HG02943 (cell line): ENCODE measurements at regions not wholly inside any gene's neighbourhood (a gene's known extent, or its start where the extent isn't known, plus 50 kb on each side); places are given as distances from the start of the nearest gene placed in this dataset.

Experiments
- ATAC-seq: cut with Tn5 transposase; IDR thresholded peaks from one replicate; pipeline ENCODE4 v1.9.1; 2021; ENCODE audit warnings: mild to moderate bottlenecking, low read depth, moderate library complexity; ENCODE audit not compliant: unreplicated experiment

DNA sequence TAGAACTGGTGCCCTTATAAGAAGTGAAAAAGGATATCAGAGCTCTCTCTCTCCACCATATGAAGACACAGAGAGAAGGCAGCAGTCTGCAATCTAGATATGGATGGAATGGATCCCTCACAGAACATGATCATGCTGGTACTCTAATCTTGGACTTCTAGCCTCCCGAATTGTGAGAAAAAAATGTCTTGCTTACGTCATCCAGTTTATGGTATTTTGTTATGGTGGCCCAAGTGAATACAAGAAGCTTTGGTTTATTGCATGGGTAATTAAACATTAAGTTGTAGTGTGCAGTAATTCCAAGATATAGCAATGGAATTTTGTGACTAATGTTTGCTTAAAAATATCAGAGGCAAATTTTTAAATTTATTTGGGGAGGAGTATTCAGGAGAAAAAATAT lies 1667.4 kb upstream of the SLC39A10 start:
- no peak for ATAC-seq

DNA sequence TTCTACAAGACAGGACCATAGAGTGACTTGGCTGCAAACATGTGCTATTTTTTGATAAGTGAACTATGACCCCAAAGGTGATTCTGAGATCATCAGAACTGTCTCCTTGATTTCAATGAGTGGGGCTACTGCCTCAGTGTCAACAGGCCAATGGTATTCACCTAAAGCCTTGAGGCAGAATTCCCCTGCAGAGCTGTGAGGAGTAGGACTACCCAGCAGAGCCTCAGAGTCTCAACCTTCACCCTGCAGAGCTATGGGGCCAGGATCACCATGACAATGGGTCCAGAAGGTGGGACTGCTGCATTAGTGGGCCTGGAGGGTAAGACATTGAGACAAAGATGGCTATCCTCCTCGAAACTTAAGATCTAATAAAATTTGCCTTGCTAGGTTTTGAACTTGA lies 1668.2 kb upstream of the SLC39A10 start:
- ATAC-seq, result no peak

DNA sequence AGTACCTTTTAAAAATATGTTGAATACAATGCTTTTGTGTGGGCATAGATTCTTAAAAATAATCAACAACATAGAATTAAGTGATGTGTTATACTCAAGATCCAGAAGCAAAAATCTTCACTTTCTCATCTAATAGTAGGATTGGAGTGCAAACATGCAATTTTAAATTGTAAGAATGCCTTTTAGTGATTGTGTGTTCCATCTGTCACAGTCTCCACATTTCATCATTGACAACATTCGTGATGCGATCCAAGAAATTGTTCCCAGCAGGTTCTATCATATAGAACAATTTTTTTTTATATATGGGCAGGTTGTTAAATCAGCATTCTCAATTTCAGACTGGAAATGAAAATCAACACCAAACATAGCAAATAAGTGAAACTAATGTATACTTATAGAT lies 1671.8 kb upstream of the SLC39A10 start:
- no peak for ATAC-seq

DNA sequence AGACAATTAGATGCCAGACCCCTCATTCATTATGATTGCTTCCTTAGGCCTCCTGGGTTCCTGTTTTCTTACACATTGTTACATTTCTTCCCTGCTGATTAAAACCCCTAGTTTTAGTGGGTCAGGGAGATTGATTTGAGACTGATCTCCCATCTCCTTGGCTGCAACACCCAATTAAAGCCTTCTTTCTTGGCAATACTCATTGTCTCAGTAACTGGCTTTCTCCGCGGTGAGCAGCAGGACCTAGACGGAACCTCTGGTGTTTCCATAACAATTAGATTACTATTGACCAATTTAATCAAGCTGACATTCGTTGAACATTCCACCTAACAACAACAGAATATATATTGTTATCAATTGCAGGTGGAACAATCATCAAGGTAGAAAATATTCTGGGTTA lies 1676.4 kb upstream of the SLC39A10 start:
- ATAC-seq, result no peak

DNA sequence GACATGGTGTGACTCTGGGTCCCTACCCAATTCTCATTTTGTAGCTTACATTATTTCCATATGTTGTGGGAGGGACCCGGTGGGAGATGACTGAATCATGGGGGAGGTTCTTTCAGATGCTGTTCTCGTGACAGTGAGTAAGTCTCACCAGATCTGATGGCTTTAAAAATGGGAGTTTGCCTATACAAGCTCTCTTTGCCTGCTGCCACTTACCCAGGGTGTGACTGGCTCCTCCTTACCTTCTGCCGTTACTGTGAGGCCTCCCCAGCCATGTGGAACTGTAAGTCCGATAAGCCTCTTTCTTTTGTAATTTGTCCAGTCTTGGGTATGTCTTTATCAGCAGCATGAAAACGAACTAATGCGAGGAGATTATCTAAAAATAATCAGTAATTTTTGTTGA lies 1683.2 kb upstream of the SLC39A10 start:
- no peak for ATAC-seq

DNA sequence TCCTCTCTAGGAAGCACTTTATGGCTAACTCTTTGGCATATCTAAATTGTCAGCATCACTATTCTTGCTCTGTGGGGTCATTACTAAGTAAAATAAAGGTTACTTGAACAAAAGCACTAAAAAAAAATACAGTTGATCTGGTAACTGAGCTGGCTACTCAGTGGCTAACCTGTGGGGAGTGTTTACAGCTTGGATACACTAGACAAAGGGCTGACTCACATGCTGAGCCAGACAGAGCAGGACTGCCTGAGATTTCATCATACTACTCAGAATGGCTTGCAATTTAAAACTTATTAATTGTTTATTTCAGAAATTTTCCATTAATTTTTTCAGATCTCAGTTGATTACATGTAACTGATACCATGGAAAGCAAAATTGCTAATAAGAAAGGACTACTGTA lies 1690.4 kb upstream of the SLC39A10 start:
- no peak for ATAC-seq

DNA sequence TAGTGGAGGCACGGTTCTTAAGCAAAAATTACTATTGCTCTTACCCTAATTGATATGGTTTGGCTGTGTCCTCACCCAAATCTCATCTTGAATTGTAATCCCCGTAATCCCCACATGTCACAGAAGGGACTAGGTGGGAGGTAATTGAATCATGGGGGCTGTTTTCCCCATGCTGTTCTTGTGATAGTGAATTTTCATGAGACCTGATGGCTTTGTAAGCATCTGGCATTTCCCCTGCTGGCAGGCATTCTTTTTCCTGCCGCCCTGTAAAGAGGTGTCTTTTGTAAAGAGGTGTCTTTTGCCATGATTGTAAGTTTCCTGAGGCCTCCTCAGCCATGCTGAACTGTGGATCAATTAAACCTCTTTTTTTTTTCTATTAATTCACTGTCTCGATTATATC lies 1691.8 kb upstream of the SLC39A10 start:
- ATAC-seq, result no peak

DNA sequence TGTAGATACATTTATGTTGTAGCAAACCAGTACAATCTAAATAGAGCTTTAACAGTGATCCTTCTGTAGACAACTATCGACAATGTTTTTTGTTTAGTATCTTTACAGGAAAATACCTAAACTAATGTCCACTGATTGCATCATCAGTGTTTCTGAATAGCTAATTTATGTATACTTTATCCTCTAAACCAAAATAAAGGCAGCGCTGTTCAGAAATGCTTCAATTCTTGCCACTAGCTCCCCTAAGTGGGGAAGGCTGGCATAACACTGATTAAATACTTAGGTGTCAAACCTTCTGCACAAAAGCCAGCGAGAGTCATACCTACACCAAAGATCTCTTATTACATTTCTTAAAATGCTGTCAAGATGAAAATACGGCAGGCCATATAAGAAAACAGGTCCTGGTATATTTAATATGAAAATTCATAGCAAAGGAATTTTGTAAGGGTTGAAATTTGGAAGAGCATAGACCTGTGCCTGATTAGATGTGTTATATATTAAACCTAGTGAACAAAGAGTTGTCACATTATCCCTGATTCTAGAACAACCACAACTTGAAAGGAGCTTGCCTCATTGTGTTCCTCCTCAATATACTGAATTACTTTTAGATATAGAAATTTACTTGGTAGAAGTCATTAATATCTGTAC lies 1693.4 kb upstream of the SLC39A10 start:
- no peak for ATAC-seq

DNA sequence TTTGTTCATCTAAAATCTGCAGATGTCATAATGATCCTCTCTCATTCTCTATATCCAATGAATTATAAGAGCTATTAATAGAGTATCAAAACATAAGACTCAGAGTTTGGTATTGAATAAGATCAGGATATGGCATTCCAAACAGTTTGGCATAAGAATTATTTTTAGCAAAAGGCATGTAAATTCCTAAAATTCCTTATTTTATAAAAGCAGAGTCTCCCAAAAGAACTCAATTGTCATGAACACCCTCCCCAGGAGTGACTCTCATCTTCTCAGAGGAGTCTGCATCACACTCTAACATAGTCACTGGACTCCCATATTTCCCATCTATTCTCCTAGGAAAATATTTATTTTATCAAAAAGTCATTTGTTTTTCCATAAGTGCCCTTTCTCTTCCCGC lies 1710.2 kb upstream of the SLC39A10 start:
- no peak for ATAC-seq

DNA sequence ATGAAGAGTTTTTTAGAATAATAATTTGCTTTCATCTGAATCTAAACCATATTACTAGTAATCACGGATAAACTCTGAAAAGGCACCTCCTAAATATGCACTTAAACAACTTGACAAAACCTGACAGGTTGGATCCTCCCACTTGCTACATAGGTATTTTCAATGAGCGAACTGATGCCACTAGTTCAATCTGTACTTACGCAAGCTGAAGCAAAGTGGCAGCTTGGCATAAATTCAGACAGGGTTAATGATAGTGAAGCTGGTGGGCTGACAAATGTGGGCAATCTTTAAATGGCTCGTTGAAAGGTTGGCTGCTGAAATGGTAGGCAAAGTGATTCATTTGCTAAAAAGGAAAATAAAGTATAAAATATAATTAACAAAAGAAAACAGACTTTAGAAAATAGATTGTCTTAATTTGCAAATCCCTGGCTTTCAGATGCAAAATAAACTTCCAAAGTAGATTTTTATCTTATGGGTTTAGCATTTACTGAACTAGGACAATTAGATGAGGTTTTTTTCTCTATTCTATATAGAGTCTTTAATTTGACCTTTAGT lies 1713.5 kb upstream of the SLC39A10 start:
- ATAC-seq, result no peak

DNA sequence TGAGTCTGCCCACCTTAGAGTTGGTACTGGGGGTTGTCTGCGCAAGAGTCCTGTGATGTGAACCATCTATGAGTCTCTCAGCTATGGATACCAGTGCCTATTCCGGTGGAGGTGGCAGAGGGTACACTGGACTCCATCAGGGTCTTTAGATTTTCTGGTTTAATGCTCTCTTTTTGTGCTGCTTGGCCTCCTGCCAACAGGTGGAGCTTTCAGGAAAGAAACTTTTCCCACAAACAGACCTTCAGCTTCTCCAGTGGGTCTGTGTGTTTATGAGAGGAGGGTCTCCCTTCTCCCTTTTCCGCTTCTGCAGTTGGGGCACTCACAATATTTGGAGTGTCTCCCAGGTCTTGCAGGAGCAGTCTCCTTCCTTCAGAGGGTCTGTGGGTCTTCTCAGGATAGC lies 1721.9 kb upstream of the SLC39A10 start:
- no peak for ATAC-seq

DNA sequence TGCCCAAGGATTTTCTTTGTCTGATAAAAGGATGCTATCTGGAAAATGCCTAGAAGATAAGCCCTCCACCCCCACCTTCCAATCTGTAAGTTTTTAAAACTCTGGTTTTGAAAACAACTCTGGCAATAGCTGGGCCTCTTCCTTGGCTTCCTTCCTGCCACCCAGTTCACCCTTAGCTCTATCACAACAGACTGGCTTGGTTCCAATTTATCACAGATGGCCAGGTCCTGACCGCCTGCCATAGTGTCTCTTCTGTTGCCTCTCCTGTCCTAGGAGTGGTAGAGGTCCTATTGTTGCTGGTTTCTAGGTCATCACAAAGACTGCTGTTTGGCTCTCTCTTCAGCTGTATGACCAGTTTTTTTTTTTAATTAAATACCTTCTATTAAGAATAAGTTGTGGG lies 1727.9 kb upstream of the SLC39A10 start:
- ATAC-seq, result no peak

DNA sequence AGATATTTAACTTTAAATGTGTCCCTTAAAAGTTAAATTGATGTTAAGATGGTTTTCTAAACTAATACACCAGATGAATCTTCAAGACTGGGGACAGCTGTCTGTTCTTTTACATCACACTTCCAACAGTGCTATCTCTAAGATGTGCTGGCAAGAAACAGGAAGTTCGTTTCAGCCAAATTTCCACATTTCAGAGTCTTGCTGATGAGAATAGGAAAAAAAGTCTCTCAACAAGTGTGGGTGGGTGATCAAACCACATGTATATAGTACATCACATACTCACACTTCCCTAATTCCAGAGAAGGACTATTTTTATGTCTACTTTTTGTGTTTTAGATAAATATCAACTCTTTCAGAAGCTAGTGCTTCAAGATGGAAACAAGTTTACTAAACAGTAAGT lies 1712.8 kb upstream of the TMEFF2 start:
- no peak for ATAC-seq

DNA sequence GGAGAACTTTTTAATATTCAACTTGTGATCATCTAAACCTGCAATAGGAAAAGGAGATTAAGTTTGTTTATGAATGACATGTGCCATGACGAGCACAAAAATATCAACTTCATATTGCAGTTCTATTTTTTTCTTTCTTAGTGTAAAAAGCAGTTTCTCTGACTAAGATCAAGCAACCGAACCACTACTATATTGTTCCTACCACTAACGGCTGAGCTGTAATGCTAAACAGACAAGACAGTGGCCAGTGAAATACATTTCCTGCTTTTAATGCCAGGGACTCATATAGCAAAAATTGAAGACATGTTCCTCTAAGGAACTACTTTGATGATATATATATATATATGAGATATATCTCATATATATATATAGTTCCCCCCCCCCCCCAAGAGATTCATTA lies 1705.6 kb upstream of the TMEFF2 start:
- no peak for ATAC-seq

DNA sequence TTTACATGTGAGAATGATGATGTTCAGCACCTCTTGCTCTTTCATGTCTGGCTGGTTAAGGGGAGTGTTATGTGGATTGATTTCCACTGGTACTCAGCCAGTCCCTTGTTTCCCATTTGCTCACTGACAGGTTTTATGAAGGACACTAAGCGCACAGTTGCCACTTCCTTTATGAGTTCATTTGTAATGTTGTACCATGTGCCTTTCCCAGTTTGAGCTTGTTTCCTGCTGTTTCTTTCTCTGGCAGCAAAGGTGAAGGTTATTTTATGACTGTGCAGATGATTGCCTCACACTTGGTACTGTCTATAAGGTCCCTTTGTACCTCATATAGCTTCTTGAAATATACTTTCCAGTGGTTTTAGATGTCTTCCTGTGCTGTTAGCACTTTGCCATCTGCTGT lies 1700.5 kb upstream of the TMEFF2 start:
- ATAC-seq, result no peak

DNA sequence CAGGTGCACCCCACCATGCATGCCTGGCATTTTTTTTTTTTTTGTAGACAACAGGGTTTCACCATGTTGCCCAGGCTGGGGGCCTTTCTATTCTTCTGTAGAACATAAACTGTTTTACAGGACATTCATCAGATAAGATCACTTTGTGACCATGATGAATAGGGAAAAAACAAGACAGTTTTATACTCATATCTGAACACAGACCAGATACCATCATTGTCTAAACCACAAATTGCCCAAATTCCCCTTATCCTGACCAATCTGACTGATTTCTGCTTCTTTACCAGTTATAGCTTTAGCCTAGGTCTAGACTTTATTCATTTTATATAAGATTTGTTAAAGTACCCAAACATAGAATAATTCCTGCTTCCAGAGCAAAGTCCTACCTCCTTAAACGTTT lies 1699.3 kb upstream of the TMEFF2 start:
- no peak for ATAC-seq

DNA sequence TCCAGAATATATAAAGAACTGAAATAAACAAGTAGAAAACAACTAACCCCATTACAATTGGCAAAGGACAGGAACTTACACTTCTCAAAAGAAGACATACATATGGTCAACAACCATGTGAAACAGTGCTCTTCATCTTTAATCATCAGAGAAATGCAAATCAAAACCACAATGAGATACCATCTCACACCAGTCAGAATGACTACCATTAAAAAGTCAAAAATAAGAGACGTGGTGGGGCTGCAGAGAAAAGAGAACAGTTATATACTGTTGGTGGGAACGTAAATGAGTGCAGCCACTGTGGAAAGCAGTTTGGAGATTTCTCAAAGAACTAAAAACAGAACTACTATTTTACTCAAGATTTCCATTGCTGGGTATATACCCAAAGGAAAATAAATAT lies 1696.3 kb upstream of the TMEFF2 start:
- no peak for ATAC-seq

DNA sequence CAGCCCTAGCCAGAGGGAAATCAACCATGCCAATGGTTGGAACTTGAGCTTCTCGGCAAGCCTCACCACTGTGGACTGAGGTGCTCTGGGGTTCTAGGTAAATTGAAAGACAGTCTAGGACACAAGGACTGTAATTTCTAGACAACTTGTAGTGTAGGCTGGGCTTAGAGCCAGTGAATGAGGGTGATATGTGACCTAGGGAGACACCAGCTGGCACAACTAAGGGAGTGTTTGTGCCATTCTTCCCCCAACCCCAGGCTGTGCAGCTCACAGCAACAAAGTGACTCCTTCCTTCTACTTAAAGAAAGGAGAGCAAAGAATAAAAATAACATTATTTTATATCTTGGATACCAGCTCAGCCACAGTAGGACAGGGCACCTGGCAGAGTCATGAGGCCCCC lies 1690.7 kb upstream of the TMEFF2 start:
- no peak for ATAC-seq

DNA sequence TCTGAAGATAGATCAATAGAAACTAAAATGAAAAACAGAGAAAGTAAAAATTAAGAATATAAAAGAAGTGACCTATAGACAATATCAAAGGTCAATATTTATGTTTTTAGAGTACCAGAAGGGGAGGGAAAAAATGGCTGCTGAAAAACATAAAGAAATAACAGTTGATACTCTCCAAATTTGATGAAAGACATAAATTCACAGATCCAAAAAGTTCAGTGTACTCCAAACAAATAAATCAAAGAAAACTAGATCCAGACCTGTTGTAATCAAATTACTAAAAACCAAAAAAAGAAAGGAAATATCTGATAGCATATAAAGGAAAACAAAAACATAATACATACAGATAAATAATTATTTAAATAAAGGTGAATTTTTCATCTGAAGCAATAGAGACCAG lies 1689.1 kb upstream of the TMEFF2 start:
- ATAC-seq, result no peak

DNA sequence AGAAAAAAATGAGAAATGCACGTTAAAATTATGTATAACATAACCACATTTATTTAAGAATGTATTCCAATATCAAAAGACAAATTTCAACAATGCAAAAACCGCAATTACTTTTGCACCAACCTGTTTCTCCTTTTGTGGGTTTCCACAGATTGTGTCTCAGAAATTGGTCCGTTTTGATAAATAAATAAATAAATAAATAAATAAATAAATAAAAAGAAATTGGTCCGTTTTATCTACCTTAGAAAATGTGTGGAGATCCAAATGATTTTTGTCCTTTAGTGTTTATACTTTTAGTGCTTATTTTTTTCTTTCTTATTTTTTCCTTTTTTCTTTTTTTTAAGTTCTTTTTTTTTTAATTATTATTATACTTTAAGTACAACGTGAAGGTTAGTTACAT lies 1682.2 kb upstream of the TMEFF2 start:
- ATAC-seq, result no peak

DNA sequence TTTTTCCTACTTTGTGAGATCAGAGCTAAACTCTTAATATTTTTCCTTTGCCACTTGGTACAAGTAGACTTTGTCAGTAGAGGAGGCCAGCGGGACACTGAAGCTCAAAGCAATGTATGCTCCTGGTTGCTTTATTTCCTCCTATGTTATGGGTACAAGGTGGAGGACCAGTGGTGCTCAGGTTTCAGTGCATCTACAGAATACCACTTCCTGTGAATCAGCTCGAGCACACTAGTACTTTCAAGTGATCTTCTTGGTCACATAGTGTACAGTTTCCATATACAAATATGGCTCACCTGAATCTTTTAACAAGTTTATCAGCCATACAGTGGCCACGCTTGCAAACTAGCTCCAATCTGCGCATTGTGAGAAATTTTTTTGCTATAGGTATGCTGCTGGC lies 1674.8 kb upstream of the TMEFF2 start:
- no peak for ATAC-seq

DNA sequence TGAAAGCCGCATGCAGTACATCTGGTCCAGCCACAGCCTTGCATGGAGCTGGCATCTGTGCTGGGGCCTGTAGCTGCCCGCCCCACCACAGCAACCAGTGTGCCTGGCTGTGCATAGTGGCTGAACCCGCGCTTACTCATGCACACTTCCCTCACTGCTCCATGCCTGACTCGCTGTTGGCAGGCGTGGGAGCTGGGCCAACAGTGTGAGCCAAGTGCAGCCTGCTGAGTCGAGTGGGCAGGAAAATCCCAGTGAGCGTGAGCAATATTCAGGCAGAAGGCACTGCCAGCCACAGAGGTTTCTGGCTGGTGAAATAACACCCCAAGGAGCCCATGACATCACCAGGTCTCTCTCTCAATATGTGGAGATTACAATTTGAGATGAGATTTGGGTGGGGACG lies 1674.1 kb upstream of the TMEFF2 start:
- no peak for ATAC-seq

DNA sequence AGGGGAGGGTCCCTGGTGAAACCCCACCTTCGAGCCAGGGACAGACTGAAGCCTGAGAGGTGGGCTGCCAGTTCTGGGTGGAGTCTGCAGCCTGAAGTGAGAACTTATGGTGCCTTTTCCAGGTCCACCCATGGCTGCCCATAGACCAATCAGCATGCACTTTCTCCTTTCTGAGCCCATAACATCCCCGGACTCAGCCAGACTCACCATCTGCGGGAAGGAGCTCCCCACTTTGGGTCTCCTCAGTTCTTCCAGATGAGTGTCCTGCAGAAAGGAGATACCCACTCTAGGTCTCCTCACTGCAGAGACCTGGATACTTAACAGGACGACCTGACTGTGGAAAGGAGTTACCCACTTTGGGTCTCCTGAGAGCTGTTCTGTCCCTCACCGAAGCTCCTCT lies 1673.4 kb upstream of the TMEFF2 start:
- no peak for ATAC-seq
